Natural killer cell (primary cell): ENCODE measurements at regions not wholly inside any gene's neighbourhood (a gene's known extent, or its start where the extent isn't known, plus 50 kb on each side); places are given as distances from the start of the nearest gene placed in this dataset.
"Not testable (repeated sequence)": the region's sequence is repeated elsewhere in the genome, so short reads cannot be mapped to it uniquely, and the experiment has no call there.

ENCODE experiments used
- ATAC-seq, 3 donors: fragments of 150-1000 bp in 2 of 3; fragments of 200-7000 bp in 1 of 3; cut with Tn5 transposase; 1 replicate in 1 of 3; 2 replicates in 2 of 3; pipeline ENCODE4 v1.10.0; 2021; ENCODE audit warnings: mild to moderate bottlenecking in 2 of 3, moderate library complexity in 2 of 3
- DNase-seq, 2 donors: peaks; one replicate each; pipeline versions ENCODE4 v3.0.0 to v3.0.0-alpha.2; 2013 to 2021; ENCODE audit warnings: mixed read lengths in 1 of 2
- H3K27ac ChIP-seq: one replicate; pipeline ENCODE4 v1.5.1; 2013; ENCODE audit warnings: mild to moderate bottlenecking, low read length
- H3K27me3 ChIP-seq: one replicate; pipeline ENCODE4 v1.6.1; 2013; ENCODE audit warnings: low read length; ENCODE audit not compliant: control insufficient read depth, insufficient read depth
- H3K36me3 ChIP-seq: one replicate; pipeline ENCODE4 v1.6.1; 2013; ENCODE audit warnings: low read length; ENCODE audit not compliant: control insufficient read depth, insufficient read depth
- H3K4me1 ChIP-seq: one replicate; pipeline ENCODE4 v1.6.1; 2013; ENCODE audit warnings: low read length; ENCODE audit not compliant: control insufficient read depth, insufficient read depth
- H3K4me3 ChIP-seq: one replicate; pipeline ENCODE4 v1.5.1; 2013; ENCODE audit warnings: low read length
- H3K9me3 ChIP-seq: one replicate; pipeline ENCODE4 v1.6.1; 2013; ENCODE audit warnings: low read length; ENCODE audit not compliant: control insufficient read depth, insufficient read depth
- H3K27ac Mint-ChIP-seq, 2 donors: one replicate each; pipeline ENCODE4 v1.8.0; 2022; ENCODE audit warnings: mild to moderate bottlenecking in 2 of 2, mixed read lengths in 2 of 2, moderate library complexity in 1 of 2
- H3K27me3 Mint-ChIP-seq, 2 donors: one replicate each; pipeline ENCODE4 v1.8.0; 2022; ENCODE audit warnings: low read depth in 2 of 2, mixed read lengths in 2 of 2
- H3K36me3 Mint-ChIP-seq: one replicate; pipeline ENCODE4 v1.8.0; 2022; ENCODE audit warnings: mixed read lengths
- H3K4me1 Mint-ChIP-seq, 2 donors: one replicate each; pipeline ENCODE4 v1.8.0; 2022; ENCODE audit warnings: mixed read lengths in 2 of 2
- H3K4me3 Mint-ChIP-seq: one replicate; pipeline ENCODE4 v1.8.0; 2022; ENCODE audit warnings: mild to moderate bottlenecking, moderate library complexity, mixed read lengths
- H3K9me3 Mint-ChIP-seq, 2 donors: one replicate each; pipeline ENCODE4 v1.8.0; 2022; ENCODE audit warnings: mixed read lengths in 2 of 2
- WGBS: methylation state at CpG from one replicate; pipeline ENCODE4 v1.1.7; 2013; ENCODE audit warnings: missing lambda C conversion rate; ENCODE audit not compliant: insufficient coverage; 5-methylcytosine and 5-hydroxymethylcytosine counted together
- intact Hi-C: fragments of 100-400 bp; cut with micrococcal nuclease; formaldehyde crosslinking; loops from one replicate; pipeline ENCODE4 v1.14.2; 2022
- TF ChIP-seq, protein P1 (sequence below): fragments of 200-600 bp; IDR thresholded peaks from one replicate; pipeline ENCODE4 v1.8.0; 2022; ENCODE audit warnings: antibody characterized with exemption

DNA sequence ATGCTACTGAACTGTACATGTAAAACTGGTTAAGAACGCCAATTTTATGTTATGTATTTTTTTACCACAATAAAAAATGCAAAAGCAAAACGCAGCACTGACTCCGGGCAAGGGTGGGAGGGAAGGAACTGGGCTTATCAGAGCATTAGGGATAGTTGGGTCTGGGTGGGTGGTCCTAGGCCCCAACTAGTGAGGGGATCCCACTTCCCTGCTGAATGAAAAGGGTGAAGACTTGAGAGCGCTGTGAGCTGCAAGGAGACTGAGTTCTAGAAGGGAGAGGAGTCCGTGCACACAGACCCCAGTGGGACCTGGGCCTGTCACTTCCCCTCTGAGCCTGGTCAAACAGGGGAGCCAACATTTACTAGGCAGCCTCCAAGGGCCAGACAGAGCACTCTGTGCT, 98.6 kb downstream of the TPRA1 start:
- intact Hi-C loops: no loop called here
- no peaks in the 10 kb centered on the region for H3K9me3 Mint-ChIP-seq
- DNase-seq: no peak
- H3K4me1 ChIP-seq: no peaks in the 10 kb centered on the region
- no peak overlapping the region for H3K4me3 ChIP-seq
- no peak for ATAC-seq
- no peaks in the 10 kb centered on the region for H3K36me3 Mint-ChIP-seq
- TF ChIP-seq, protein P1, sequence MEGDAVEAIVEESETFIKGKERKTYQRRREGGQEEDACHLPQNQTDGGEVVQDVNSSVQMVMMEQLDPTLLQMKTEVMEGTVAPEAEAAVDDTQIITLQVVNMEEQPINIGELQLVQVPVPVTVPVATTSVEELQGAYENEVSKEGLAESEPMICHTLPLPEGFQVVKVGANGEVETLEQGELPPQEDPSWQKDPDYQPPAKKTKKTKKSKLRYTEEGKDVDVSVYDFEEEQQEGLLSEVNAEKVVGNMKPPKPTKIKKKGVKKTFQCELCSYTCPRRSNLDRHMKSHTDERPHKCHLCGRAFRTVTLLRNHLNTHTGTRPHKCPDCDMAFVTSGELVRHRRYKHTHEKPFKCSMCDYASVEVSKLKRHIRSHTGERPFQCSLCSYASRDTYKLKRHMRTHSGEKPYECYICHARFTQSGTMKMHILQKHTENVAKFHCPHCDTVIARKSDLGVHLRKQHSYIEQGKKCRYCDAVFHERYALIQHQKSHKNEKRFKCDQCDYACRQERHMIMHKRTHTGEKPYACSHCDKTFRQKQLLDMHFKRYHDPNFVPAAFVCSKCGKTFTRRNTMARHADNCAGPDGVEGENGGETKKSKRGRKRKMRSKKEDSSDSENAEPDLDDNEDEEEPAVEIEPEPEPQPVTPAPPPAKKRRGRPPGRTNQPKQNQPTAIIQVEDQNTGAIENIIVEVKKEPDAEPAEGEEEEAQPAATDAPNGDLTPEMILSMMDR: no peak
- H3K27me3 ChIP-seq: no peaks in the 10 kb centered on the region
- H3K4me3 Mint-ChIP-seq: no peak overlapping the region
- 99% methylated on average over 4 of the region's 5 CpGs for WGBS
- H3K36me3 ChIP-seq: no peaks in the 10 kb centered on the region
- no peak overlapping the region for H3K27ac Mint-ChIP-seq
- H3K27me3 Mint-ChIP-seq: peaks cover 0 to 28% of the 10 kb centered on the region in 2 donors
- H3K9me3 ChIP-seq: no peaks in the 10 kb centered on the region
- H3K4me1 Mint-ChIP-seq: no peaks in the 10 kb centered on the region
- H3K27ac ChIP-seq: no peak overlapping the region

DNA sequence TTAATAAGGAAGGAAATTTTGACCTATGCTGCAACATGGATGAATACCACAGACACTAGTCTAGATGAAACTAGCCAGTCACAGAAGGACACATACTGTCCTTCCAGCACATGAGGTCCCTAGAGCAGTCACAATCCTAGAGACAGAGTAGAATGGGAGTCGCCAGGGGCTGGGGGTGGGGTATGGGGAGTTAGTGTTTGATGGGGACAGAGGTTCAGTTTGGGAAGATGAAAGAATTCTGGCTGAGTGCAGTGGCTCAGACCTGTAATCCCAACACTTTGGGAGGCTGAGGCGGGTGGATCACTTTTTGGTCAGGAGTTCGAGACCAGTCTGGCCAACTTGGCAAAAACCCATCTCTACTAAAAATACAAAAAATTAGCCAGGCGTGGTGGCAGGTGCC, 99.2 kb downstream of the TPRA1 start:
- H3K27me3 Mint-ChIP-seq: peaks cover 0 to 31% of the 10 kb centered on the region in 2 donors
- Histone ChIP-seq H3K4me3 (no peak overlapping the region), H3K36me3 (no peaks in the 10 kb centered on the region), H3K27me3 (no peaks in the 10 kb centered on the region), H3K9me3 (no peaks in the 10 kb centered on the region), H3K27ac (no peak overlapping the region), H3K4me1 (no peaks in the 10 kb centered on the region)
- intact Hi-C loops: no loop called here
- ATAC-seq (no peak), DNase-seq (no peak)
- H3K4me1 Mint-ChIP-seq: no peaks in the 10 kb centered on the region
- TF ChIP-seq, protein P1: no peak
- no peak overlapping the region for H3K4me3 Mint-ChIP-seq
- 85% methylated on average over 4 of the region's 4 CpGs for WGBS
- H3K27ac Mint-ChIP-seq: no peak overlapping the region
- no peaks in the 10 kb centered on the region for H3K36me3 Mint-ChIP-seq
- H3K9me3 Mint-ChIP-seq: no peaks in the 10 kb centered on the region

DNA sequence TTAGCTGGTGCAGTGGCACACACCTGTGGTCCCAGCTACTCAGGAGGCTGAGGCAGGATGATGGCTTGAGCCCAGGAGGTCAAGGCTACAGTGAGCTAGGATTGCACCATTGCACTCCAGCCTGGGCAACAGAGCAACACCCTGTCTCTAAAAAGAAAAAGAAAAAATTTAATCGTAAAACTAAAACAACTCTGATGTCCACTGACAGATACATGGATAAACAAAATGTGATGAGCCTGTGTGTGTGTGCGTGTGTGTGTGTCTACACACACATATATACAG, 99.6 kb downstream of the TPRA1 start:
- H3K27me3 ChIP-seq, H3K4me1 Mint-ChIP-seq, intact Hi-C loops, H3K9me3 ChIP-seq, H3K9me3 Mint-ChIP-seq, H3K36me3 Mint-ChIP-seq, H3K4me1 ChIP-seq, H3K36me3 ChIP-seq, H3K4me3 ChIP-seq, DNase-seq, H3K27ac ChIP-seq, H3K27ac Mint-ChIP-seq, H3K4me3 Mint-ChIP-seq, ATAC-seq: not testable (repeated sequence)
- no CpG with 5 or more reads among the region's 2 CpGs for WGBS
- peaks cover 0 to 31% of the 10 kb centered on the region in 2 donors for H3K27me3 Mint-ChIP-seq

DNA sequence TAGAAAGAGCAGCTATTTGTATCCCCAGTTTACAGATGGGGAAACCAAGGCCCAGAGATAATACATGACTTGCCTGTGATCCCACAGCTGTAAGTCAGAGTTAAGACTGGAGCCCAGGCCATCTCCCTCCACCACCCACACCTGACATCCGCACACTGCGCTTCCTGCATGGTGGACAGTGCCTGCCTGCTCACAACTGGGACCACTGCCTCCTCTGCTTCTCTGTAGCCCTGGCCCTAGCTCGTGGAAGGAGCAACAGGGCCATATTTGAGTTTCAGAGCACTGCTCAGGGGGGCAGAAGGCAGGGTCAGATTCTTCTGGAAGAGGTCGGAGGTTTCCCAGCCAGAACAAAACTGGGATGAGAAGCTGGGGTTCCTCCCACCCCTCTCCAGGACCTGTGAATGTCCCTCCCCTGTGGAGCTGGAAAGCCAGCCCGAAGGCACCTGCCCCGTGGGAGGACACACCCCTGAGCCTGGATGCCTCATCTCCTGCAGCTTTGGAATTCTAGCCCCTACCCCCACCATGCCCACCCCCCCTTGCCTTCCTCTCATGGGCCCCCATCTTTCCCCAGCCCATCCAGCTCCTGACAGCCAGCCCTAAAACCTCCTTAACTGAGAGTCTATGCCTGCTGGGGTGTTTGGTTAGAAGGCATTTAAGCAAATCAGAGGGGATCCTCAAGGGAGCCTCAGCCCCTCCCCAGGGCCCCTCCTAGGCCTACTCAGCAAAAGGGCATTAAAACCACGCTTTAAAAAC, 100.1 kb downstream of the TPRA1 start:
- 77% methylated on average over 7 of the region's 7 CpGs for WGBS
- TF ChIP-seq, protein P1: no peak
- H3K9me3 Mint-ChIP-seq: no peaks in the 10 kb centered on the region
- ATAC-seq (no peak), DNase-seq (no peak)
- H3K27ac Mint-ChIP-seq: no peak overlapping the region
- H3K4me3 Mint-ChIP-seq: no peak overlapping the region
- peaks cover 0 to 28% of the 10 kb centered on the region in 2 donors for H3K27me3 Mint-ChIP-seq
- no peak overlapping the region for H3K27ac ChIP-seq
- intact Hi-C loops: no loop called here
- no peaks in the 10 kb centered on the region for H3K4me1 Mint-ChIP-seq
- H3K36me3 Mint-ChIP-seq: no peaks in the 10 kb centered on the region
- H3K27me3 ChIP-seq: no peaks in the 10 kb centered on the region
- H3K36me3 ChIP-seq: no peaks in the 10 kb centered on the region
- H3K4me1 ChIP-seq: no peaks in the 10 kb centered on the region
- no peak overlapping the region for H3K4me3 ChIP-seq
- no peaks in the 10 kb centered on the region for H3K9me3 ChIP-seq
